Astrocyte of the hippocampus (primary cell): ENCODE measurements at regions not wholly inside any gene's neighbourhood (a gene's known extent, or its start where the extent isn't known, plus 50 kb on each side); places are given as distances from the start of the nearest gene placed in this dataset.
A peak's percentile ranks its signal among the peaks of the same experiment; 100 is the strongest.

ENCODE experiments used
- DNase-seq: peaks from one replicate; pipeline ENCODE4 v3.0.0; 2011; ENCODE audit warnings: low read depth, low spot score

DNA sequence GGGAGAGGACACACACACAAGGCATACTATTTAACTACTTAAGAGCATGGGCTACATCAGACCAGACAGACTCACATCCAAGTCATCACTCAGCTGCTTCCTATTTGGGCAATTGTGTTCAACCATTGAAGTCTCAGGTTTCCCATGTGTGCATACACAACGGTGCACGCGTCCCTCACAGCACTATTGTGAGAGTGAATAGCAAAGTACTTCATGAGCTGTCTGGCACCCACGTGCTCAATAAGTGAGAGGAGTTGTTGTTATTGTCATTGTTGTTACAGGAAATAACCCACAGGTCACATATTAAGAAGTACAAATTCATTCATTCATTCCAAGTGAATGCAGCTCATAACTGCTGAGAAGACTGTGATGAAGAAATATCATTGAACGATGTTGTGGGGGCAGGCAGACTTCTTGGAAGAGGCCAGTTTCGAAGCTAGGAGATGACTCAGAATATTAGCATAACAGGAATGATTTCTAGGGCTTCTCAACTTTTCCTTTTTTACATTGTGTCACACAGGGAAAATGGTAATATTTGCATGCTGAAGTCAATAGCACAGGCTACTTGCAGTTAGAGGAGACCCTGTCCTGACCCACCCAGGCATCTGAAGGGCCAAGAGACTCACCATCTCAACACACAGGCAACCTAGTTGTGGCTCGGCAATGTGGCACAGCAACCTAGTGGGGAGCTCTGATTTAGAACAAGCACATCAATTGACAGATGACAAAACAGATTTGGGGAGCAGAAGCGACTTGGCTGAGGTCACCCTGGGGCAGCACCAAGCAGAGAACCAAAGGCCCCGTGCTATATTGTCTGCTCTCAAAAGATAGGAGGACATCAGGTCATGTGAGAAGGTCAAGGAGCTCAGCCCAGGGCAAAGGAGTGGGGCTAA, 606.0 kb downstream of the BUD13 start:
- DNase-seq: peak; percentile 11

DNA sequence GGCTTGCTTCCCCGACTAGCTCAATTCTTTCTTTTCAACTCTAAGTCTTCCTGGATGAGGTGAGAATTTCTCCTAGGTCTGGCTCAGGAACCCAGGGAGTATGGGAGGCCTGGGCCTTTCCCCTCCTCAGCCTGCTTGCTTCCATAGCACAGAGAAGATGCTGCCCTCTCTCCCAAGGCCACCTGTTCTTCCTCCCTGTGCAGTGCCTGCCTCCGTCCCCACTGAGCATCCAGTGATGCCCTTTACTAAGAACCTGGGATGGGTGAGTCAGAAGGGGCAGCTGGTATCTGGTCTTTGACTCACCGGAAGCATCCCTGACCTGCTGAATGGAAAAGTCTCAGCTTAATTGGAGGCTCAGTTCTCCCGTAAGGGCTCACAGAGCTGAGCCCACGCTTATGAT, 607.9 kb downstream of the BUD13 start:
- DNase-seq: no peak

DNA sequence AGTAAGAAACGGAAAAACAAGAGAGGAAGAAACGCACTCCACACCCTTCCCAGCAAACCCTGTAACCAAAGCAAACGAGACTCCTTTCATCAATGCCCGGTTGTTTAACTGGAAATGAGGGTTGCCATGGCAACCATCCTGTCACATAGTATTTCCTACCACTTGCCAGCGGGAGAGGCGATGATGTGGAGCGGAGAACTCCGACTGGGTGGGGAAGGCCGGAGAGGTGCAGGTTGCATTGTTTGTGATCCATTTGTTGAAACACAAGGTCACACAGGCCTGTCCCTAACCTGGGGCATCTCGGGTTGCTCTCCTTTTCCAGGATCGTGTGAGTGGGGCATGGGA, 609.9 kb downstream of the BUD13 start:
- DNase-seq: peak; percentile 78

DNA sequence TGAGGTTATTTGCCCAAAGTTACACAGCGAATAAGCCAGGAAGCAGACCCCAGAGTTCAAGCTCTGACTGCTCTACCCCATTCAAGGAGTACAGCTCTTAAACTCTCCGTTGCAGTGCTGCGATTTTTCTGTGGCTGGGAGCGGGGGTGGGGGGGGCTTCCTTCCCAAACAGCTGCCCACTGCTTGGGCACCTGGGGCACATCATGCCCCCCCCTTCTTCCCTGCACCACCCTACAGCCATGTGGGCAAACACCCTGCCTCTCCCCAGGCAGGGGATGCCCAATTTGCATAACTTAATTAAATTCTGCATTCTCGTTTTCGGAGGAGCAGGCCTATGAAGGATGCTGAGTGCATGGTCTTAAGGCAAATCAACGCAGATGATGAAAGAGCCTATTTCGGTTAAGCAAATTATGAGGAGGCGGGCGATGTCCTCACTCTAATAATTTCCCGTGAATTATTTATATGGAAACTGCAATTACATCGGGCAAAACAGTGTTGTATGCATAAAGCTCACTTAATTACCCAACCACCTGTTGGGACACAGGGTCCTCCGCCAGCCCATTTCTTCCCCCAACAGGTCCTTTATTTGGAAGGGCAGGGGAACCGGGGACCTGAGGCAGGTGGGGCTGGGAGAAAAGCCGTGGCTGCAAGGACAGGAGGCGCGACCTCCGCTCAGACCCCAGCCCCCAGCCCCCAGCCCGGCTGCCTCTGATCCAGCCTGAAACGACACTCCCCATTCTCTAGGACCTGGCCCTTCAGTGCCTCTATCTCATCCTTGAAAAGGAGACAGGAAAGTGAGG, 610.5 kb downstream of the BUD13 start:
- no peak for DNase-seq

DNA sequence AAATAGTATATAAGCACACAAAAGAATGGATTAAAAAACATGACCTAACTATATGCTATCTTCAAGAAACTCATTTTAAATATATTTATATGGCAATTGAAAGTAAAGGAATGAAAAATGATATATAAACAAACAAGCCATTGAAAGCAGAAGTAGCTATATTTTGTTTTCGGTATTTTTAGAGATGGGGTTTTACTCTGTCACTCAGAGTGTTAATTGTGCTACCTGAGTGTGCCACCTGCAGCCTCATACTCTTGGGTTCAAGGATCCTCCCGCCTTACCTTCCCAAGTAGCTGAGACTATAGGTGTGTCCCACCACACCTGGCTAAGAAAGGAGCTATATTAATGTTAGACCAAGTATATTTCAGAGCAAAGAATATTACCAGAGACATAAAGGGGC, 624.1 kb downstream of the BUD13 start:
- no peak for DNase-seq

DNA sequence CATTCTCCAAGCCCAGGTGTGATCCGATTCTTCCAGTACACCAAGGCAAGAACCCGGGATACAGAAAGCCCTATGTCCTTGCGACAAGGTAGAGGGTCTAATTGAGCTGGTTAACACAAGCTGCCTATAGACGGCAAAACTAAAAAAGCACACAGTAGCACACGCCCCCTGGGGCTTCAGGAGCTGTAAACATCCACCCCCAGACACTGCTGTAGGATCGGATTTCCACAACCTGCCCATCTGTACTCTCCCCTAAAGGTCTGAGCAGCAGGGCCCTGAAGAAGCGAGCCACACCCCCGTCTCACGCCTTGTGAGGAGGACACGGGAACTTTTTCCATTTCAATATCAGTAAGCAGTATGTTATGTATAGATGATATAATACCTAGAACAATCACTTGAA, 624.7 kb downstream of the BUD13 start:
- no peak for DNase-seq

DNA sequence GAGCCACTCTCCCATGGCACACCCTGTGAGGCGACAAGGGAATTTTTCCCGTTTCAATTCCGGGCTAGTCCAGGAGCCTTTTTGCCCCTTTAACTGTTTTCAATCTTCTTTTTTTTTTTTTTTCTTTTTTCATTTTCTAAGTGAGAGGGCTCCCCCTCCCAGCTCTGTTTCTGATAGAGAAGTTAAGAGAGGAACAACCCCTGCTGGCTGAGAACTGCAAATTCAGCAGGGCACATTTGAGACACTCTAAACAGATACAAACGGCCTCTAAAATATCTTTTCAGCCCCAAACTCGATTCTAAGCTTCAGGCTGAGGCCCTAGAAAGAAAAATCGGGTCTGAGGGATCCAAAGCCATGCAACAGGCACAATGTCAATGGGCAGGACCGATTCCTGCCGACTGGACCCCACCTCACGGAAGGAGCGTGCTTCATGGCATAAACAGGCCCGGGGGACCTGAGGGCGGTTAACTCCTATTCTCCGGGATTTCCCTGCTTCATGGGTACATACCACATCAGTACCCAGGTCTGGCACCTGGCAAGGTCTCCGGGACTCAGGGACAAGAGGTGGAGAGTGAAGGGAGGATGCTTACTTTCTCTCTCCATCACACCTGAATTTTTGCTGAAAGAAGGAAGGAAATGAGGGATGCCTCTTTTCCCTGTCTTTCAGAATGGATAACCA, 627.5 kb downstream of the BUD13 start:
- no peak for DNase-seq

DNA sequence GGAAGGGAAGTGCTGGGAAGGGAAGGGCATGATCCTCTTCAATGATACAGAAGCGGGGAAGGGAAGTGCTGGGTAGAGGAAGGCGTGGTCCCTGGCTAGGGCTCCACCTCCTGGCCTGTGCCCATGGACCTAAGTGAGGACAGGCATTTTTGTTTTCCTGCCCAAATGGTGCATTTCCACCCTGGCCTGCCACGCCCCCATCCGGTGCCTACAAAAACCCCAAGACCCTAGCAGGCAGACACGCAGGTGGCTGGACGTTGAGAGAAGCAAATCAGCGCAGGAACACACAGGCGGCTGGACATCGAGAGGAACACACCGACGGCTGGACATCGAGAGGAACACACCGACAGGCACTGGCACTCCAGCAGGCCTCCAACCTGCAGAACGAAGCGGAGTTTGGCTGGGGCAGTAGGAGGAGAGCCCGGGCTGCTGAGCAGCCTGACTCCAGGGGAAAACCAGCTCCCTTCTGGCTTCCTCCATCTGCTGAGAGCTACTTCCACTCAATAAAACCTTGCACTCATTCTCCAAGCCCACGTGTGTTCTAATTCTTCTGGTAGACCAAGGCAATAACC, 628.3 kb downstream of the BUD13 start:
- DNase-seq: no peak

DNA sequence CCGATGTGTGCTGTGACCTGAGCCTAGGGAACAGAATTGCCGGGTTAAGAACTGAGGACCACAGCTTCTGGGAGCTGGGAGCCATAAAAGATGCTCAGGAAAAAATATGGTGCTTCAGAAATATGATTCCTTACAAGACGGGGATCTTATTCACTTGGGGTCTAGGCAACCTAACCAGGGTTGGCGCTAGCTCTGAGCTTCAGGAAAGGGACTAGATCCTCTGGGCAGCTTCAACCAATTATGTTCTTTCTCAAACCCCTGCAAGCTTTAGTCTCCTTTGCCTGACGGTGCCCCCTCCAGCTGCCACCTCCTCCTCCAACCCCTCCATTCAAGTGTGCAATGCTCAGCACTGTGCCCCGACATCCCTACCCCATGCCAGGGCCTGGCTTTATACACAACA, 634.1 kb upstream of the CADM1 start:
- no peak for DNase-seq

DNA sequence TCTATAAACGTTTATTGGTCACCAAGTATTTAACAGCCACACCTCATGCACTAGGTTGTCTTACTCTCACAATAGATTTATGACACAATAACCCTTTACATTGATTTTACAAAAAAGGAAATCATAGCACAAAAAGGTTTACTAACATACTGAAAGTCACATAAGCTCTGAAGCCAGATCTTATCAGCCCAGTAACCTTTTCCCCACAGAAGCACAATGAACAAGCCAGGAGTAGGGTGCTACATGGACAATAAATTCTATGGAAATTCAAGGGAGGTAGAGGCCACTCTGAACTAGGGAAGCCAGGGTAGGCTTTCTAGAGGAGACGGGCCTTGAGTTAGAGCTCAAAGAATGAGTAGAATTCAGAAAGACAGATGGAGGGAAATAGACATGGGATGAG, 633.5 kb upstream of the CADM1 start:
- no peak for DNase-seq

DNA sequence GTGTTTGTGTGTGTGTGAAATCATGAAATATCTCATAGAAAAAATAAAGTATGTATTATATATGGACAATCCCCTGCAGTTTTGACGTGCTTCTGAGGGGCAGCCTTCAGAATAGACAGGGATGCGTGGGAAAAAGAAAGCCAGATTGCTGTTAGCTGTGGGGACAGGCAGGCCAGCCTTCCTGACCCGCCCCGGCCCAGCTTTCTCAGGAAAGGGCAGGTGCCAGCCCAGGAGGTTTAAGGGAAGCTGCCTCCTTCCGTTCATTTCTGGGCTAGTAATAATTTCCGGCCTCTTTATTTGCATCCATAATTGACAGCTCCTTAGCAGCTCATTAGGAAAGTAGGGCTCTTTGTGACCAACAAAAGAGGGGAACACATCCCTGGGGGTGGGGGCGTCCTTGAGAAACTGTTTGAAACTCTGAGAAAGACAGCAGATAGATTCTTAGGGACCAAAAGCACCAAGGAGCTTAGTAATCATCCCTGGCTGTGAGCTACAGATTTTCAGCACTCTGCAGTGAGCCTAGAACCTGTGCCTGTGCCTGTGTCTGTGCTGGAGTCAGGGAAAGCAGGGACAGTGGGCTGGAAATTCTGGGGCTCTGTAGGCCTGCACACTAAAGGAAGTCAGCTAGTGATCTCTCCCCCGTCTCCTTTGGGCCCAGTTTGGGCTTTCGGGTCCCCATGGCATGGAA, 632.9 kb upstream of the CADM1 start:
- no peak for DNase-seq

DNA sequence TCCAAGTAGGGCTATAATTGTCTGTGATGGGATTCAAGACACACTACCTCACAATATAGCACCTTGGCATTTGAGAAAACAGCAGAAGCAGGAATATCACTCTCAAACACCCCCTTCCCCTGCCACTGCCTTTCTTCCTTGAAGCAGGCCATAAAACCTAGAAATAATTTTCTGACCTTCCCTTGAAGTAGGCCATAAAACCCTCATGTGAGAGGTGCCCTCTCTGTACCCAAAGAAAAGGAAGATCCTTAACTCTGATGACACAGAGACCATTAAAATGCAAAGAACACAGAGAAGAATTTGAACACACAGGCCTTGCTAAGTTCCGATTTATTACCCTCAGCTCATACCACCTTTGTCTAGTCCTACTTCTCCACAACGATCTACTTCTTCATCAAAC, 631.7 kb upstream of the CADM1 start:
- DNase-seq: no peak

DNA sequence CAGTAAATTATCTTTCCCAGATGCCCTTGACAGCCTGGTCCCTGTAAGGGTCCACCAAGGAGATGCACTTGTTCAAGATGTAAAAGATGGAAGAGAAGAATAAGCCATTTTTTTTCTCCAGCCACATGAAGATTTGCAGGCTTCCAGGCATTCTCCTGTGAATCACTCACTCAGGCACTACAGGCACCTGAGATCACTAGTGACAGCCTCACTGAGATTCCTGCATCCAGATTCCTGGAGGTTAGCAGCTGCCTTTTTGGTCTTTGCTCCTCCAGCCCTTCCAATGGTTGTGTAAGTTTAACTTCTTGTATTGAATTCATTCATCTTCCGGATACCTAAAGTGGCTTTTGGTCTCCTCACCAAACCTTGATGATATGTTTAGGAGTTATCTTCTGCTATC, 630.2 kb upstream of the CADM1 start:
- DNase-seq: no peak

DNA sequence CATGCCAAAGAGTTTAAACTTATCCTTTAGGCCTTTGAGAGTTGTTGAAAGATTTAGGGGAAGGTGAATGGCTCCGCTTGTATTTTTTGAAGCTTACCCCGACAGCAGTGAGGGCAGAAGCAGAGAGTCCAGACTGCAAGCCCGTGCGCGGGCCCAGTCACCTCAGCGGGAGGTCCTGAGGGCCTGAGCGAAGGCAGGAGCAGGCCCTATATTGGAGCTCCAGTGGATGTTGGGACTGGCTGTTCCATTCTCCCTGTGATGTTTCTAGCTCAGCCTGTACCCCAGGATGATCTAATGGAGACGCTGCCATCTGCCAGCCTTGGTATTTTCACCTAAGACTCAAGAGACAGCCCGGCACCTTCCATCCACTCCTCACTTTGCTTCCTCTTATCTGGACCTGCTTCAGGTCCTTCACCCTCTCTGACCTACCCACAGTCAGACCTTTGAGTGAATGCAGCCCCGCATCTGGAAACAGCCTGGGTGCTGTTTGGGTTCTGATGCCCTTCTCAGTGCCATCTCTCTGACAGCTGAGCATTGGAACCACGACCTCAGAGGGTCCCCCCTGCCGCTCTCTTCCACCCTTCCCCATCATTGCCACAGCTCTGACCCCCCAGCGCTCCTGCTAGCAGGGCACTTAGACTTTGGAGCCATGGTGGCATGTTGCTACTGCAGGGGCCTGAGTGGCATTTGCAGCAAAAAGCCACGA, 628.2 kb upstream of the CADM1 start:
- no peak for DNase-seq

DNA sequence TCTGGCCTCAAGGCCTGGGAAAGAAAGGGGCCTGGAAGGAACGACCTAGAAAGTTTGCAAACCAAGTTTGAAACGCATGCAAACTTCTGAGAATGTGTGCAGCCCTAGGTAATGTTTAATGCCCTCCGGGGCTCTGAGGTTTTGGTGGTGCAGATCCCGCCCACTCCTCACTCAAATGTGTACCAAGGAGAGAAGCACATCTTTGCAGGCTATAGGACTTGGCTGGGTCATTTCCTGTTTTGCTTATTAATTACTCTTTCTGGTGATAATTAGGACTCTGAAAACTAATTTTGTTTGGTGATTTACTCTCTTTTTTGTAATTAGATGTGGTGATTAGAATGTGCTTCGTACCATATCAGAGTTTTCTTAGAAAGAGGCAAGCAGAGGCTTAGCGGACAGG, 625.9 kb upstream of the CADM1 start:
- no peak for DNase-seq

DNA sequence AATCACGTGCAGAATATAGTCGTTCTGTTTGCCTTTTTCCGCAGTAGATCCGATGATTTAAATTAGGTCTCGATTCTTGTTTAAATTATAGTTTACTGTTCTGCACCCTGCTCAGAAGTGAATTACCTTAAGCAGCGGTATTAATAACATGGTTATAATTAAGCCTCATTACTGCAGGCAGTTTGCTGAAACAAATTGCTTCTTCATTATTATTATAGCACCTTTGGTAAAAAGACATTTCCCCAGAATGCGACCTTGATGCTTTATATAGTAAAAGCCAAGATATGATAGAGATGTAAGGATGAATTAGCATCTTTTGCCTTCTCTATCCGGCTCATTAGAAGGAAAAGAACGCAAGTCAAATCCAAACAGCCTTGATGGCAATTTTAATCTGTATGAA, 625.2 kb upstream of the CADM1 start:
- no peak for DNase-seq

DNA sequence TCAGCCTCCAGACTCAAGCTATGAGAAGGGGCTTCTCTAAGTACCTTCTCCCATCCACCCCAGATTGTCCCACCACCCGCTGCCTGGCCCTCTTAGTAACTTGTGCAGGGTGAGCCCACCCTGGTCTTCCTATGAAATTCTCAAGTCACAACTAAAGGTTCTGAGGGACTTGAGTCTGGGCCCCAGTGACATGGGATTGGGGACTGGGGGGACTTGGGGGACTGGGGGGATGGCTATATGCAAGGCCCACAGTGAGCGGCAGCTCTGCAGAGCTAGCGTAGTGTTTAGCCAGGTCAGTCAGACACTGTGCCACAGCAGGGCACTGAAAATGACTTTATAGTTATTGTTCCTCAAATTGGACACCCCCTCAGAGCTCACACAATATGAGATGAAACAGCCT, 622.3 kb upstream of the CADM1 start:
- DNase-seq: no peak

DNA sequence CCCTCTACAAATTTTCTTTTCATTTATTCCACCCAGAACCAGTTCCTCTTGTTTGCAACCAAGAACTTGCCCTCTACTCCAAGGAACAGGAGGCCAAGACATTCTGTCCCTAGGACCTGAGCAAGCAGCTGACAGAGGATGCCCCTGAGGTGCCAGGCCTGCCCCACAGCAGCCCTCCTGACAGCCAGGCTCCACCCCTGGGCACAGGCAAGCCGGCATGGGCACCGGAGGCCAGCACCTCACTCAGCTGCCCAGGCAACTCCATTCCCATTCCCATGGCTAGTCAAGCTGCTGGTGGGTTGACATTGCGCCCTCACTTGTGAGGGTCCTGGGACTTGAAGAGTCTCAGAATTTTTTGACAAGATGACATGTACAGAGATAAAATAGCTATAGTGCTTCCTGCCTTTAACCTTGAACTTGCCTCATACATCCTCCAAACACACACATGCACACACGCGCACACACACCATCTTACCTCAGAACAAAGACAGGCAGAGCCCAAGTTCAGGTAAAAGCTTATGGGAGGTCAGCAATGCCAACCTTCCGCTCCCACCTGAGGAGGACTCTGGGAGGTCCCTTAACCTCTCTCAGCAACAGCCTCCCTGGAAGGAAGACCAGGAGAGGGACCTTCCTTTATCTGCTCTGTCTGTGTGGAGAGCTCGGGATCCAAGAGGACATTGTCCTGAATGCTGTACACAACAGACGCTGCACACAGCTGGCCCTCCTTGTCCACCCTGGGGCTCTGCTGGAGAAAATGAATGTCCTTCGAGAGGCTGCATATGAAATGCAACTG, 620.9 kb upstream of the CADM1 start:
- DNase-seq: no peak

DNA sequence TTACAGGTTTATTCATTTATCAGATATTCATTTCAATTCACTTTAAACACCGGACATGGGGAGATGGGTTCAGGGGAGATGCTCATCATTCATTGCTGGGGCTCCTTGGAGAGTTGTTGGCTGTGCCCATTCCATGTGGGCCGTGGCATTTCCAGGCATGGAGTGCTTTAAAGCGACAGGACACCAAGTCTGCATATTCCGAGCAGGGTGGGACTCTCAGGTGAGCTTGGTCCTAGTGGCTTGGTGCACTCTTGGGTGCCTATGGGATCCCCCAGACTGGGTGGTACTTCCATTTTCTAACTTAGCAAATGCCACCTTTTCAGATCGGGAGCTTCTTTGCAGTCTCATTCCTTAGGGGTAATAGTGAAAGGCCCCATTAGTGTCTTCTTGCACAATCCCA, 619.5 kb upstream of the CADM1 start:
- no peak for DNase-seq
